ENCODE measurements at regions not wholly inside any gene's neighbourhood (a gene's known extent, or its start where the extent isn't known, plus 50 kb on each side); places are given as distances from the start of the nearest gene placed in this dataset.

GRCh38 chr18:73913505-73913904 lies 234.1 kb downstream of the FBXO15 start:
- DNase-seq: no peak

- DNase-seq: no peak
Observed at GRCh38 chr18:73908323-73908722, 239.3 kb downstream of the FBXO15 start.

- no peak for DNase-seq
Observed at GRCh38 chr18:73901566-73901965, 246.1 kb downstream of the FBXO15 start.

- no peak for DNase-seq
Observed at GRCh38 chr18:73901151-73901550, 246.5 kb downstream of the FBXO15 start.

- DNase-seq: no peak
Observed at GRCh38 chr18:73900106-73900835, 247.4 kb downstream of the FBXO15 start.

GRCh38 chr18:73897517-73897916 lies 250.1 kb downstream of the FBXO15 start:
- DNase-seq: no peak

- DNase-seq: no peak
Observed at GRCh38 chr18:73896685-73897084, 250.9 kb downstream of the FBXO15 start.

GRCh38 chr18:73895701-73896100 lies 251.9 kb downstream of the FBXO15 start:
- no peak for DNase-seq

GRCh38 chr18:73893880-73894279 lies 253.8 kb downstream of the FBXO15 start:
- no peak for DNase-seq

- DNase-seq: no peak
Observed at GRCh38 chr18:73891572-73892421, 255.8 kb downstream of the FBXO15 start.

GRCh38 chr18:73888565-73888964 lies 259.1 kb downstream of the FBXO15 start:
- no peak for DNase-seq

GRCh38 chr18:73887801-73888200 lies 259.8 kb downstream of the FBXO15 start:
- no peak for DNase-seq

GRCh38 chr18:73884868-73885267 lies 262.8 kb downstream of the FBXO15 start:
- DNase-seq: no peak

GRCh38 chr18:73881396-73881917 lies 266.2 kb downstream of the FBXO15 start:
- no peak for DNase-seq

- no peak for DNase-seq
Observed at GRCh38 chr18:73880387-73880786, 267.2 kb downstream of the FBXO15 start.

- DNase-seq: no peak
Observed at GRCh38 chr18:73879766-73880165, 267.9 kb downstream of the FBXO15 start.

- DNase-seq: no peak
Observed at GRCh38 chr18:73879328-73879727, 268.3 kb downstream of the FBXO15 start.

GRCh38 chr18:73869182-73869581 lies 278.5 kb downstream of the FBXO15 start:
- no peak for DNase-seq

GRCh38 chr18:73861771-73862170 lies 285.9 kb downstream of the FBXO15 start:
- DNase-seq: no peak

GRCh38 chr18:73859837-73860397 lies 287.7 kb downstream of the FBXO15 start:
- no peak for DNase-seq

- no peak for DNase-seq
Observed at GRCh38 chr18:73852789-73853549, 294.7 kb downstream of the FBXO15 start.

GRCh38 chr18:73850782-73851181 lies 296.9 kb downstream of the FBXO15 start:
- DNase-seq: no peak

- DNase-seq: no peak
Observed at GRCh38 chr18:73848656-73849055, 299.0 kb downstream of the FBXO15 start.

Measured in T1000 (cell line).